ENCODE measurements at regions not wholly inside any gene's neighbourhood (a gene's known extent, or its start where the extent isn't known, plus 50 kb on each side); places are given as distances from the start of the nearest gene placed in this dataset.

GRCh38 chr10:107277591-107277990 is 113.1 kb upstream of the SORCS1 start:
- TF ChIP-seq POLR2A (IDR thresholded peaks at IDR 0.05; ENCODE audit: low read depth, low read length) (no peak), CTCF (conservative IDR thresholded peaks at IDR 0.05; ENCODE audit: low read depth, low read length) (no peak), RCOR1 (IDR thresholded peaks at IDR 0.05; ENCODE audit: insufficient replicate concordance, low read length) (no peak), USF2 (IDR thresholded peaks at IDR 0.05; ENCODE audit: low read depth, low read length) (no peak), ELK1 (IDR thresholded peaks at IDR 0.05; ENCODE audit: borderline replicate concordance, low read depth, low read length) (no peak), NFE2L2 (IDR thresholded peaks at IDR 0.05; ENCODE audit: low read depth, low read length) (no peak), MXI1 (IDR thresholded peaks at IDR 0.05; ENCODE audit: borderline replicate concordance, low read depth, low read length) (no peak), CEBPB (IDR thresholded peaks at IDR 0.05; ENCODE audit: low read depth, low read length) (no peak), RFX5 (IDR thresholded peaks at IDR 0.05; ENCODE audit: low read depth, low read length) (no peak), MAZ (IDR thresholded peaks at IDR 0.05; ENCODE audit: borderline replicate concordance, low read depth, low read length) (no peak)

Measured in IMR-90 (cell line).